Transverse colon (tissue), 4 donors: ENCODE measurements at regions not wholly inside any gene's neighbourhood (a gene's known extent, or its start where the extent isn't known, plus 50 kb on each side); places are given as distances from the start of the nearest gene placed in this dataset.
"Not testable (repeated sequence)": the region's sequence is repeated elsewhere in the genome, so short reads cannot be mapped to it uniquely, and the experiment has no call there.

Source experiments
- POLR2A ChIP-seq: fragments of 450-650 bp; IDR thresholded peaks from one replicate; pipeline ENCODE4 v1.6.1; 2016; ENCODE audit warnings: antibody characterized with exemption, mild to moderate bottlenecking, moderate library complexity
- POLR2AphosphoS5 ChIP-seq, 3 donors: sonication (generic); formaldehyde crosslinking; IDR thresholded peaks; one replicate each; pipeline ENCODE4 v1.6.1; 2016; ENCODE audit warnings: antibody characterized with exemption in 3 of 3
- TF ChIP-seq, protein P1 (sequence below), 5 experiments: fragments of 200-600 bp in 3 of 5; fragments of 450-650 bp in 2 of 5; sonication (generic) in 3 of 5; IDR thresholded peaks; 1 replicate in 2 of 5; 2 replicates in 3 of 5; pipeline ENCODE4 v1.5.1; 2016 to 2017; ENCODE audit warnings: antibody characterized with exemption in 5 of 5, inconsistent platforms in 3 of 5, mild to moderate bottlenecking in 2 of 5, moderate library complexity in 1 of 5

DNA sequence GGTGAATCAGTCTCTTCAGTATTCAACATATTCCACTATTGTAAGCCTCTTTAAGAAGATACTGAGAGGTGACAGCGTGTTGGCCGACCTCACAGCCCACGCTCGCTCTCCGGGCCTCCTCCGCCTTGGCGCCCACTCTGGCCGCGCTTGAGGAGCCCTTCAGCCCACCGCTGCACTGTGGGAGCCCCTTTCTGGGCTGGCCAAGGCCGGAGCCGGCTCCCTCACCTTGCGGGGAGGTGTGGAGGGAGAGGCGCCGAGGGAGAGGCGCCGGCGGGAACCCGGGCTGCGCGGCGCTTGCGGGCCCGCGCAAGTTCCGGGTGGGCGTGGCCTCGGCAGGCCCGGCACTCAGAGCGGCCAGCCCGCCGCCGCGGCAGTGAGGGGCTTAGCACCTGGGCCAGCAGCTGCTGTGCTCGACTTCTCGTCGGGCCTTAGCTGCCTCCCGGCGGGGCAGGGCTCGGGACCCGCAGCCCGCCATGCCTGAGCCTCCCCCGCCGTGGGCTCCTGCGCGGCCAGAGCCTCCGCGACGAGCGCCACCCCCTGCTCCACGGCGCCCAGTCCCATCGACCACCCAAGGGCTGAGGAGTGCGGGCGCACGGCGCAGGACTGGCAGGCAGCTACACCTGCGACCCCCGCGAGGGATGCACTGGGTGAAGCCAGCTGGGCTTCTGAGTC, 306.4 kb downstream of the SEMA3D start:
- not testable (repeated sequence) for TF ChIP-seq POLR2A; POLR2AphosphoS5 (IDR thresholded peaks at IDR 0.05)
- TF ChIP-seq, protein P1, sequence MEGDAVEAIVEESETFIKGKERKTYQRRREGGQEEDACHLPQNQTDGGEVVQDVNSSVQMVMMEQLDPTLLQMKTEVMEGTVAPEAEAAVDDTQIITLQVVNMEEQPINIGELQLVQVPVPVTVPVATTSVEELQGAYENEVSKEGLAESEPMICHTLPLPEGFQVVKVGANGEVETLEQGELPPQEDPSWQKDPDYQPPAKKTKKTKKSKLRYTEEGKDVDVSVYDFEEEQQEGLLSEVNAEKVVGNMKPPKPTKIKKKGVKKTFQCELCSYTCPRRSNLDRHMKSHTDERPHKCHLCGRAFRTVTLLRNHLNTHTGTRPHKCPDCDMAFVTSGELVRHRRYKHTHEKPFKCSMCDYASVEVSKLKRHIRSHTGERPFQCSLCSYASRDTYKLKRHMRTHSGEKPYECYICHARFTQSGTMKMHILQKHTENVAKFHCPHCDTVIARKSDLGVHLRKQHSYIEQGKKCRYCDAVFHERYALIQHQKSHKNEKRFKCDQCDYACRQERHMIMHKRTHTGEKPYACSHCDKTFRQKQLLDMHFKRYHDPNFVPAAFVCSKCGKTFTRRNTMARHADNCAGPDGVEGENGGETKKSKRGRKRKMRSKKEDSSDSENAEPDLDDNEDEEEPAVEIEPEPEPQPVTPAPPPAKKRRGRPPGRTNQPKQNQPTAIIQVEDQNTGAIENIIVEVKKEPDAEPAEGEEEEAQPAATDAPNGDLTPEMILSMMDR (IDR thresholded peaks at IDR 0.05), result not testable (repeated sequence)
